ENCODE measurements at regions not wholly inside any gene's neighbourhood (a gene's known extent, or its start where the extent isn't known, plus 50 kb on each side); places are given as distances from the start of the nearest gene placed in this dataset.

- no peak for DNase-seq (ENCODE audit: low spot score)
- Mint-ChIP-seq H3K9me3 (ENCODE audit: low read depth) (no peaks in the 10 kb centered on the region), H3K27ac (ENCODE audit: unreplicated experiment) (no peak overlapping the region), H3K27me3 (ENCODE audit: low read depth) (no peaks in the 10 kb centered on the region), H3K4me1 (ENCODE audit: low read depth) (peaks cover 9% of the 10 kb centered on the region), H3K36me3 (ENCODE audit: low read depth) (no peaks in the 10 kb centered on the region), H3K4me3 (ENCODE audit: unreplicated experiment) (no peak overlapping the region)
- no peak for TF ChIP-seq CTCF (IDR thresholded peaks at IDR 0.05)
Observed at GRCh38 chr6:6721606-6722005, 133.1 kb downstream of the LY86 start.

GRCh38 chr6:6722195-6722594 lies 133.7 kb downstream of the LY86 start:
- H3K36me3 Mint-ChIP-seq (ENCODE audit: low read depth): no peaks in the 10 kb centered on the region
- DNase-seq (ENCODE audit: low spot score): no peak
- no peak overlapping the region for H3K4me3 Mint-ChIP-seq (ENCODE audit: unreplicated experiment)
- H3K4me1 Mint-ChIP-seq (ENCODE audit: low read depth): peaks cover 9% of the 10 kb centered on the region
- no peak for TF ChIP-seq CTCF (IDR thresholded peaks at IDR 0.05)
- no peak overlapping the region for H3K27ac Mint-ChIP-seq (ENCODE audit: unreplicated experiment)
- no peaks in the 10 kb centered on the region for H3K9me3 Mint-ChIP-seq (ENCODE audit: low read depth)
- H3K27me3 Mint-ChIP-seq (ENCODE audit: low read depth): no peaks in the 10 kb centered on the region

- no peak for TF ChIP-seq CTCF (IDR thresholded peaks at IDR 0.05)
- H3K4me3 Mint-ChIP-seq (ENCODE audit: unreplicated experiment): no peak overlapping the region
- H3K27ac Mint-ChIP-seq (ENCODE audit: unreplicated experiment): no peak overlapping the region
Observed at GRCh38 chr6:6723361-6723760, 134.8 kb downstream of the LY86 start.

GRCh38 chr6:6723921-6724538 lies 135.5 kb downstream of the LY86 start:
- peaks cover 9% of the 10 kb centered on the region for H3K4me1 Mint-ChIP-seq (ENCODE audit: low read depth)
- no peaks in the 10 kb centered on the region for H3K27me3 Mint-ChIP-seq (ENCODE audit: low read depth)
- no peak for TF ChIP-seq CTCF (IDR thresholded peaks at IDR 0.05)
- H3K36me3 Mint-ChIP-seq (ENCODE audit: low read depth): no peaks in the 10 kb centered on the region
- peak overlapping the region; percentile 65 for H3K4me3 Mint-ChIP-seq (ENCODE audit: unreplicated experiment)
- peak overlapping the region; percentile 42 for H3K27ac Mint-ChIP-seq (ENCODE audit: unreplicated experiment)
- H3K9me3 Mint-ChIP-seq (ENCODE audit: low read depth): no peaks in the 10 kb centered on the region
- no peak for DNase-seq (ENCODE audit: low spot score)

More at GRCh38 chr6:6723361-6723760, 134.8 kb downstream of the LY86 start:
- Mint-ChIP-seq H3K4me1 (ENCODE audit: low read depth) (peaks cover 9% of the 10 kb centered on the region), H3K9me3 (ENCODE audit: low read depth) (no peaks in the 10 kb centered on the region), H3K36me3 (ENCODE audit: low read depth) (no peaks in the 10 kb centered on the region), H3K27me3 (ENCODE audit: low read depth) (no peaks in the 10 kb centered on the region)
- no peak for DNase-seq (ENCODE audit: low spot score)

- Mint-ChIP-seq H3K36me3 (ENCODE audit: low read depth) (no peaks in the 10 kb centered on the region), H3K4me1 (ENCODE audit: low read depth) (peaks cover 9% of the 10 kb centered on the region), H3K27ac (ENCODE audit: unreplicated experiment) (peak overlapping the region; percentile 42), H3K9me3 (ENCODE audit: low read depth) (no peaks in the 10 kb centered on the region), H3K27me3 (ENCODE audit: low read depth) (no peaks in the 10 kb centered on the region), H3K4me3 (ENCODE audit: unreplicated experiment) (peak overlapping the region; percentile 65)
- DNase-seq (ENCODE audit: low spot score): no peak
- peak; percentile 97 for TF ChIP-seq CTCF (IDR thresholded peaks at IDR 0.05)
Observed at GRCh38 chr6:6724539-6725467, 136.3 kb downstream of the LY86 start.
